H1 (cell line): ENCODE measurements at regions not wholly inside any gene's neighbourhood (a gene's known extent, or its start where the extent isn't known, plus 50 kb on each side); places are given as distances from the start of the nearest gene placed in this dataset.

ENCODE experiments used
- CEBPB ChIP-seq: IDR thresholded peaks from 2 replicates; pipeline ENCODE4 v1.6.1; 2012; ENCODE audit warnings: low read depth, low read length
- CTCF ChIP-seq, 3 experiments: IDR thresholded peaks; 1 replicate in 2 of 3; 2 replicates in 1 of 3; pipeline versions ENCODE4 v1.5.1 to v1.6.1; 2011; ENCODE audit warnings: low read length in 3 of 3, mild to moderate bottlenecking in 3 of 3, inconsistent platforms in 2 of 3, low read depth in 1 of 3, moderate library complexity in 1 of 3; ENCODE audit not compliant: insufficient read depth in 1 of 3; ENCODE audit errors: control extremely low read depth in 1 of 3
- EP300 ChIP-seq, 2 experiments: IDR thresholded peaks; 1 replicate in 1 of 2; 2 replicates in 1 of 2; pipeline ENCODE4 v1.6.1; 2011 to 2012; ENCODE audit warnings: low read depth in 2 of 2, low read length in 2 of 2, mild to moderate bottlenecking in 2 of 2, borderline replicate concordance in 1 of 2, inconsistent platforms in 1 of 2, moderate library complexity in 1 of 2
- EZH2 ChIP-seq: fragments of 200-600 bp; sonication (generic); IDR thresholded peaks from 2 replicates; pipeline ENCODE4 v1.7.1; 2012; ENCODE audit warnings: low read depth, mild to moderate bottlenecking, moderate library complexity, low read length, inconsistent platforms; ENCODE audit not compliant: severe bottlenecking
- JUN ChIP-seq: IDR thresholded peaks from 2 replicates; pipeline ENCODE4 v1.6.1; 2011; ENCODE audit warnings: low read depth, mild to moderate bottlenecking, improper control_type of control experiment, low read length
- POLR2A ChIP-seq, 2 experiments: IDR thresholded peaks; 1 replicate in 1 of 2; 2 replicates in 1 of 2; pipeline ENCODE4 v1.6.1; 2011; ENCODE audit warnings: low read depth in 2 of 2, low read length in 2 of 2, mild to moderate bottlenecking in 2 of 2; ENCODE audit errors: control extremely low read depth in 1 of 2
- RNF2 ChIP-seq: fragments of 200-900, 300-1000 bp; sonication (generic); IDR thresholded peaks from 2 replicates; pipeline ENCODE4 v1.7.1; 2016; ENCODE audit warnings: borderline replicate concordance, low read depth, mild to moderate bottlenecking, antibody characterized with exemption, low read length; ENCODE audit not compliant: poor library complexity, severe bottlenecking; ENCODE audit errors: missing control alignments
- SP1 ChIP-seq: IDR thresholded peaks from 2 replicates; pipeline ENCODE4 v1.6.1; 2011; ENCODE audit warnings: low read depth, low read length

GRCh38 chr2:107187870-107188269, 301.9 kb upstream of the ST6GAL2 start:
- TF ChIP-seq POLR2A (IDR thresholded peaks at IDR 0.05; ENCODE audit: control extremely low read depth in 1 of 2, low read depth in 2 of 2, low read length in 2 of 2) (no peak), SP1 (no peak), CTCF (IDR thresholded peaks at IDR 0.05; ENCODE audit: control extremely low read depth in 1 of 3, insufficient read depth in 1 of 3, low read depth in 1 of 3, low read length in 3 of 3) (no peak), CEBPB (no peak), EZH2 (no peak), EP300 (IDR thresholded peaks at IDR 0.05; ENCODE audit: borderline replicate concordance in 1 of 2, low read depth in 2 of 2, low read length in 2 of 2) (no peak), JUN (no peak), RNF2 (no peak)
